ENCODE measurements at regions not wholly inside any gene's neighbourhood (a gene's known extent, or its start where the extent isn't known, plus 50 kb on each side); places are given as distances from the start of the nearest gene placed in this dataset.

DNA sequence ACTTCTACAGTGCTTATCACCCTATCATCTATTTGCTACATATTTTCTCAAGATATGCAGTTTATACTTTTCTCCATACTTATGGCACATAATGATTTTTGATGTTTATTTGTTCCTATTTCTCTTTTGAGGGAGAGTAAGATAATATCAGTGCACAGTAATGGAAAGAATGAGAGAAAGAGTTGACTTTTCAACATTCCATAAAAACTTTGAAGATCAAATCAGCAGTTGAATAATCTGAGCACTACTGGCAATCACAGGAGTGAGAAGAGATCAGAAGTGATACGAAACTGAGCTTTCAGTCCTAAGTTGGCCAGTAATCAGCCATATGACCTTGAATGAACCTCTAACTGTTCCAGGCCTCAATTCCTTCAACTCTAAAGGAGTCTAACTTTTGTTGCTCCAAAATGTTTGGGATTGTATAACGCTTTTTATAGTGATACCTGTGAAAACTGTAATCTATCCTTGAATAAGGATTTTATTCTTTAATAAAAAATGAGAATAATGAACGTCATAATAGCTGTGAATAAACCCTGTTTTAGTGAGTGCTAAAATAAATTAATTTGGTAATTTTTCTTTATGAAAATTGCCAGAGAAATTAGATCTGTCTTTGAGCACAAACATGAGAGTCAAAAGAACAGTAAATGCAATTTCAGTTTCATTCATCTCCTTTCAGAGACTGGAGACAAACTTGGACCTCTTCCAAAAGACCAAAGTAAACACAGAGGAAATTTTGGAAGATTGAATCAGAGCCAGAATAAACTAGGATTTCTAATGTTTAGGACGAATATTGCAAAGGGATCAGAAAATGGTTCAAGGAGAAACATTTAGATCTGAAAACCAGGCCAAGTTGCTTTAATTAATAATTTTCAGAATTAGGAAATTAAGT, 309.9 kb downstream of the ADGRL2 start:
- TF ChIP-seq CTCF (IDR thresholded peaks at IDR 0.05; ENCODE audit: low read depth, low read length) (no peak), POLR2A (IDR thresholded peaks at IDR 0.05; ENCODE audit: extremely low read depth, insufficient read length) (no peak), MAX (IDR thresholded peaks at IDR 0.05; ENCODE audit: low read depth, low read length) (no peak), MYC (IDR thresholded peaks at IDR 0.05; ENCODE audit: low read depth, low read length) (no peak)

All from NB4 (cell line).